HEK293 (cell line): ENCODE measurements at regions not wholly inside any gene's neighbourhood (a gene's known extent, or its start where the extent isn't known, plus 50 kb on each side); places are given as distances from the start of the nearest gene placed in this dataset.

Source experiments
- CTCF ChIA-PET: fragments of 350-600 bp; formaldehyde crosslinking; extraction: SDS; loops from one replicate; lab custom pipeline; 2021; ENCODE audit warnings: antibody characterized with exemption; lab: Yijun Ruan, JAX
- POLR2A ChIA-PET: fragments of 300-600 bp; formaldehyde crosslinking; extraction: SDS; loops from one replicate; lab custom pipeline; 2020; ENCODE audit warnings: antibody characterized with exemption, inconsistent platforms; lab: Yijun Ruan, JAX
- H3K27ac ChIP-seq: fragments of 200-500 bp; sonication (Bioruptor generic); 2 replicates; pipeline ENCODE4 v1.5.1; 2014; ENCODE audit warnings: low read depth, low read length, control low read depth, inconsistent platforms; ENCODE audit errors: extremely low read depth
- H3K36me3 ChIP-seq, 2 experiments: fragments of 200-500 bp in 1 of 2; sonication (Bioruptor generic) in 1 of 2; 1 replicate in 1 of 2; 2 replicates in 1 of 2; pipeline ENCODE4 v1.5.1; 2014 to 2017; ENCODE audit warnings: inconsistent platforms in 2 of 2, low read length in 2 of 2; ENCODE audit not compliant: control insufficient read depth in 2 of 2, insufficient read depth in 1 of 2
- H3K4me1 ChIP-seq: fragments of 200-500 bp; sonication (Bioruptor generic); 2 replicates; pipeline ENCODE4 v1.5.1; 2014; ENCODE audit warnings: mild to moderate bottlenecking, low read length, inconsistent platforms; ENCODE audit not compliant: control insufficient read depth, insufficient read depth
- H3K4me3 ChIP-seq: 2 replicates; pipeline ENCODE4 v1.5.1; 2011; ENCODE audit warnings: low read depth, mild to moderate bottlenecking, control low read depth, low read length, moderate library complexity
- H3K9me3 ChIP-seq: fragments of 200-500 bp; sonication (Bioruptor generic); 2 replicates; pipeline ENCODE4 v1.5.1; 2014; ENCODE audit warnings: low read depth, low read length, inconsistent platforms; ENCODE audit not compliant: control insufficient read depth, insufficient read depth
- GLI4 ChIP-seq: fragments of 450-650 bp; formaldehyde crosslinking; IDR thresholded peaks from 2 replicates; pipeline ENCODE4 v1.5.1; 2016; ENCODE audit warnings: missing biosample characterization, missing genetic modification characterization
- IKZF3 ChIP-seq: fragments of 450-650 bp; IDR thresholded peaks from 2 replicates; pipeline ENCODE4 v1.5.0; 2018; ENCODE audit warnings: missing biosample characterization, mild to moderate bottlenecking, missing genetic modification characterization, moderate library complexity
- MYNN ChIP-seq: fragments of 450-650 bp; formaldehyde crosslinking; IDR thresholded peaks from 2 replicates; pipeline ENCODE4 v1.5.1; 2016; ENCODE audit warnings: missing biosample characterization, missing genetic modification characterization, borderline replicate concordance
- ZNF114 ChIP-seq: fragments of 450-650 bp; formaldehyde crosslinking; IDR thresholded peaks from 2 replicates; pipeline ENCODE4 v1.5.0; 2017; ENCODE audit warnings: missing biosample characterization, missing genetic modification characterization
- ZNF132 ChIP-seq: fragments of 450-650 bp; formaldehyde crosslinking; IDR thresholded peaks from 2 replicates; pipeline ENCODE4 v1.5.1; 2017; ENCODE audit warnings: missing biosample characterization, missing genetic modification characterization, borderline replicate concordance
- ZNF146 ChIP-seq: fragments of 450-650 bp; formaldehyde crosslinking; IDR thresholded peaks from 2 replicates; pipeline ENCODE4 v1.5.1; 2016; ENCODE audit warnings: missing biosample characterization, missing genetic modification characterization
- ZNF174 ChIP-seq: fragments of 450-650 bp; formaldehyde crosslinking; IDR thresholded peaks from 2 replicates; pipeline ENCODE4 v1.5.0; 2017; ENCODE audit warnings: missing biosample characterization, mild to moderate bottlenecking, missing genetic modification characterization
- ZNF23 ChIP-seq: fragments of 450-650 bp; formaldehyde crosslinking; IDR thresholded peaks from 2 replicates; pipeline ENCODE4 v1.5.1; 2016; ENCODE audit warnings: missing biosample characterization, missing genetic modification characterization, borderline replicate concordance
- ZNF26 ChIP-seq: fragments of 450-650 bp; formaldehyde crosslinking; IDR thresholded peaks from 2 replicates; pipeline ENCODE4 v1.5.1; 2016; ENCODE audit warnings: missing biosample characterization, missing genetic modification characterization
- ZNF280D ChIP-seq: fragments of 450-650 bp; formaldehyde crosslinking; IDR thresholded peaks from 2 replicates; pipeline ENCODE4 v1.5.1; 2016; ENCODE audit warnings: missing biosample characterization, missing genetic modification characterization
- ZNF404 ChIP-seq: fragments of 450-650 bp; formaldehyde crosslinking; IDR thresholded peaks from 2 replicates; pipeline ENCODE4 v1.5.1; 2017; ENCODE audit warnings: missing biosample characterization, missing genetic modification characterization
- ZNF433 ChIP-seq: fragments of 450-650 bp; formaldehyde crosslinking; IDR thresholded peaks from 2 replicates; pipeline ENCODE4 v1.5.1; 2016; ENCODE audit warnings: missing biosample characterization, missing genetic modification characterization, low read depth
- ZNF473 ChIP-seq: fragments of 450-650 bp; formaldehyde crosslinking; IDR thresholded peaks from 2 replicates; pipeline ENCODE4 v1.5.1; 2017; ENCODE audit warnings: missing biosample characterization, missing genetic modification characterization
- ZNF48 ChIP-seq: fragments of 450-650 bp; formaldehyde crosslinking; IDR thresholded peaks from 2 replicates; pipeline ENCODE4 v1.5.1; 2016; ENCODE audit warnings: missing biosample characterization, missing genetic modification characterization
- ZNF544 ChIP-seq: fragments of 450-650 bp; formaldehyde crosslinking; IDR thresholded peaks from 2 replicates; pipeline ENCODE4 v1.5.0; 2017; ENCODE audit warnings: missing biosample characterization, missing genetic modification characterization
- ZNF580 ChIP-seq: fragments of 450-650 bp; formaldehyde crosslinking; IDR thresholded peaks from 2 replicates; pipeline ENCODE4 v1.5.1; 2016; ENCODE audit warnings: missing biosample characterization, missing genetic modification characterization
- ZNF596 ChIP-seq: fragments of 450-650 bp; IDR thresholded peaks from 2 replicates; pipeline ENCODE4 v1.5.0; 2018; ENCODE audit warnings: missing biosample characterization, mild to moderate bottlenecking, missing genetic modification characterization, moderate library complexity
- ZNF645 ChIP-seq: fragments of 450-650 bp; formaldehyde crosslinking; IDR thresholded peaks from 2 replicates; pipeline ENCODE4; 2016; ENCODE audit warnings: missing biosample characterization, missing genetic modification characterization
- ZSCAN23 ChIP-seq: fragments of 450-650 bp; formaldehyde crosslinking; IDR thresholded peaks from 2 replicates; pipeline ENCODE4 v1.5.1; 2016; ENCODE audit warnings: missing biosample characterization, missing genetic modification characterization

- TF ChIP-seq ZNF433 (tag by site-specific recombination) (no peak), ZNF645 (tag by site-specific recombination) (no peak), ZNF580 (tag by site-specific recombination) (no peak), ZNF48 (no peak), ZNF544 (no peak), IKZF3 (tag by site-specific recombination) (no peak)
- CTCF ChIA-PET, result interaction anchor here (0.6 kb wide), 1 partner anchor 225 kb away, joined by 4 read pairs; no protein-coding TSS in a partner anchor
- H3K4me1 ChIP-seq, result no peaks in the 10 kb centered on the region
- H3K9me3 ChIP-seq, result no peaks in the 10 kb centered on the region; the same call in 1 of the 2 replicates
- no peak overlapping the region for H3K27ac ChIP-seq
- H3K4me3 ChIP-seq, result no peak overlapping the region
- no peaks in the 10 kb centered on the region for H3K36me3 ChIP-seq
- POLR2A ChIA-PET, result no interaction called here
These were observed 346.4 kb upstream of the TMEM229A start for GRCh38 chr7:124379296-124379695.

DNA sequence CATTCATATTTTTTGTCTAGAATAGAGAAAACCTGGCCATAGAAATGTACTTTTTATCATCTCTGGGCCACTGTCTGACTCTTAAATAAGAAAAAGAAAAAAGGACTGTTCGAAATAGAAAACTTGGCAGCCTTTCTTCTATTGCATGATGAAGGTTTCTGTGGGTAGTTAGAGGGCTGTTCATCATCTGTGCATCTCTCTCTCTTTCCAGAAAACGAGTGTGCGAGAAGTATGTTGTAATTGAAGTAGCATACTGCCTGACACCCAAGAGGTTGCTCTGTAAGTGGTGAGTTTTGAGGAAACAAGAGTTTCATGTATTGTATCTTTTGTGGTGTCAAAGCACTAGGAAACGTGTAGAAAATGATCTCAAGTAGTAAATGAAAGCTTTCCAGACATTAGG is 343.2 kb upstream of the TMEM229A start:
- ChIA-PET CTCF (no interaction called here), POLR2A (no interaction called here)
- Histone ChIP-seq H3K36me3 (no peaks in the 10 kb centered on the region), H3K9me3 (no peaks in the 10 kb centered on the region), H3K4me3 (no peak overlapping the region), H3K27ac (no peak overlapping the region), H3K4me1 (no peaks in the 10 kb centered on the region)
- no peak for TF ChIP-seq ZNF114
- no peak for TF ChIP-seq ZNF174 (tag by site-specific recombination)
- no peak for TF ChIP-seq ZSCAN23 (tag by site-specific recombination)
- no peak for TF ChIP-seq ZNF26 (tag by site-specific recombination)

DNA sequence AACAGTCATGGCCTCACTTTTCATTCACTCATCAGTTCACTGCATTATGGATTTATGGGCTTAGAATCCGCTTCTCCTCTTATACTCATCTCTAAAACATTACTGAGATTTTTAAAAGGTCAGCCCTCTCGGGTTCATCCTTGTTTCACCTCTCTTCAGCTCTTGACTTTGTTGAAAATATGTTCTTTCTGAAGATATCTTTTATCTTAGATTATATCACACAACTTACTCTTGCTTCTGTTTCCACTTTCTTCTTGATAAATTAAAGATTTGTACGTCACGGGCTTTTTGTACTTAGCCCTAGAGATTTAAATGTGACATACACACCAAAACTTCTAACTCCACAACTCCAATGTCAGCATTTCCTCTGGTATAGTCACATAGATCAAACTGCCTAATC is 342.5 kb upstream of the TMEM229A start:
- no peak overlapping the region for H3K27ac ChIP-seq
- H3K36me3 ChIP-seq, result no peaks in the 10 kb centered on the region
- TF ChIP-seq ZNF596 (tag by site-specific recombination), result no peak
- TF ChIP-seq ZNF132 (tag by site-specific recombination), result no peak
- TF ChIP-seq ZNF146 (tag by site-specific recombination), result no peak
- TF ChIP-seq ZNF280D (tag by site-specific recombination), result no peak
- no peak for TF ChIP-seq MYNN (tag by site-specific recombination)
- TF ChIP-seq ZNF404 (tag by site-specific recombination), result no peak
- no peak for TF ChIP-seq ZNF23 (tag by site-specific recombination)
- no peak for TF ChIP-seq ZNF473
- TF ChIP-seq GLI4, result no peak
- H3K4me1 ChIP-seq, result no peaks in the 10 kb centered on the region
- no peaks in the 10 kb centered on the region for H3K9me3 ChIP-seq
- CTCF ChIA-PET, result no interaction called here
- H3K4me3 ChIP-seq, result no peak overlapping the region
- POLR2A ChIA-PET, result no interaction called here
